HG03159 (cell line): ENCODE measurements at regions not wholly inside any gene's neighbourhood (a gene's known extent, or its start where the extent isn't known, plus 50 kb on each side); places are given as distances from the start of the nearest gene placed in this dataset.
"Not testable (repeated sequence)": the region's sequence is repeated elsewhere in the genome, so short reads cannot be mapped to it uniquely, and the experiment has no call there.

Experiments used
- ATAC-seq: cut with Tn5 transposase; IDR thresholded peaks from one replicate; pipeline ENCODE4 v1.9.1; 2021; ENCODE audit warnings: mild to moderate bottlenecking, moderate library complexity; ENCODE audit not compliant: unreplicated experiment

- no peak for ATAC-seq
Measured at GRCh38 chr9:89951675-89952074, 346.9 kb downstream of the GADD45G start.

DNA sequence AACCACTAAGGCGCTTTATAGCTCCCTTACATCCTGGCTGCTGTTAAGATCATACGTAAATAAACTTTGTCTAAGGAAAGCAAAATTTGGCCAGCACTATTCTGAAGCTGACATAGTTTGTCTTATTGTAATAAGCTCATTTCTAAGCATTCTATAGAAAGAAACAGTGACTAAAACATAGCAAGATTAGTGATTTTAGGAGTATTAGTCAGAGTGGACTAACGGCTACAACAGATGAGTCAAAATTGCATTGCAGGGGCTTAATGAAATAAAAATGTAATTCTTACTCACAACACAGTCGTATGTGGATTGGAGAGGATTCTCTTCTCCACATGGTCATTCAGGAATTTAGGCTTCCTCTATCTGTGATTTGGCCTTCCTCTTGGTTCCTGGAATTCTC, 347.6 kb downstream of the GADD45G start:
- no peak for ATAC-seq

- not testable (repeated sequence) for ATAC-seq
Measured at GRCh38 chr9:89953263-89953662, 348.5 kb downstream of the GADD45G start.

DNA sequence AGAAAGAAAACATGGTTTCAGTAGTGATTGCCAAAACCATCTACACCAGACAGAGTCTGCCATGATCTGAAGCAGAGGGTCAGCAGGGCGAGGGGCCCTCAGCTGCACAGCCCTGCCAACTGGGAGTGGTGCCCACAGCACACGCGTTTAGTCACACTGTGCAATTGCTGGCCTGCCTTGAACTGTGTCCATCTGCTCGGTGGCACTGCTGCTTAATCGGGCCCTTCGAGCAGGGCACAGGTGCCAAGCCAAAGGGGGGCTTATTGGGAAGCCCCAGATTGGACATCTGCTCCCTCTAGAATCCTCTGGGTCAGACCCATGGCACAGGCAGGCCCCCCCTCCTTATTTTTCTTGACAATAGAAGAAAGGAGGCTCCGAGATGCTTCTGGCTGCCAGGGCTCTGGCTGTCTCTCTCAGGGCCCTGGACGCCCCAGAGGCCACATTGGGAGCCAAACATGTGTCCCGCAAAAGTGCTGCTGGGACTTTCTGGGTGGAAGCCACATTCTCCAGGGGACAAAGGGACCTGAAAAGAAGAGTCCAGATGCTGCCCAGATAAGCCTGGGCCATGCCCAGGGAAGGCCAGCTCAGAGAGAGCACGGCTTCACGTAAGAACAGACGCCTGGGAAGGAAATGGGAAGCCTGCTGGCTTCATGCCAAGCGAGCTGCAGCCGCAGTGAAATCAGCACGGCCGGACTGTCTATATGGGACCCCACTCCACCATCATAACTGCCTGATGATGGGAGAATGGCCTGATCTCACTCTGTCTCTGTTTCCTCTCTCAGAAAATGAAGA, 349.2 kb downstream of the GADD45G start:
- no peak for ATAC-seq

GRCh38 chr9:89955144-89955543, 350.3 kb downstream of the GADD45G start:
- no peak for ATAC-seq

GRCh38 chr9:89955626-89956025, 350.8 kb downstream of the GADD45G start:
- ATAC-seq, result no peak

GRCh38 chr9:89956331-89956730, 351.5 kb downstream of the GADD45G start:
- no peak for ATAC-seq

GRCh38 chr9:89956907-89957306, 352.1 kb downstream of the GADD45G start:
- ATAC-seq, result no peak

GRCh38 chr9:89958086-89958485, 353.3 kb downstream of the GADD45G start:
- ATAC-seq, result no peak

DNA sequence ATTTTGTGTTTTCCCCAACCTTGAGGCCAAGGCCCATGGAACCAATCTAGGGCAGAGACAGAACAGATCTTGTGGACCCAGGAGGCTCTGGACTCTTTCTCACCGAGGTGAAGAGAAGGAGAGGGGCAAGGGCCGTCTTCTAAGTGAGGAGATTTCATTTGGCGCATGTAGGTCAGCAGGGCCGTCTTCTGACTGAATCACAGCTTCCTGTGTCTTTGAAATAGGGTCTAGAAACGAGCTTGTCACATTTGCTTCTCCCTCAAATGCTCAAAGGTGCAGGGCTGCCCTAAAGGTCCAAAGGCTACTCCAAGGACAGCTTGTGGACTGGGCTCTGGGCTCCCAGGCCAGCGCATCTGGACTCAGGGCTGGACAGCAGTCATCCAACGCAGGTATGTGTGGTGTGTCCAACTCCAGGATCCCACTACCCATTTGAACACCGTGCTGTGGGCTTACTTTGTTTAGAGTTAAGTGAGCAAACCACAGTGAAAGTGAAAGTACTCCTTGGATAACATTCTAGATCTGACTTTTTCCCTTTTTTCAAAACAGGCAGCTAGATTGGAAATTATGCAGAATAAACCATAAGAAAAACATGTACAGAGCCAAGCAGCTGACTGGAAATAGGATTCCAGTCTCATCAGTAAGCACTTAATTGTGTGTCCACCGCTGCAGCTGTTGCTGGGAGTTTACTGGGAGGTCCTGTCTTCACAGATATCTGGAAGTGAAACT, 357.0 kb downstream of the GADD45G start:
- no peak for ATAC-seq

DNA sequence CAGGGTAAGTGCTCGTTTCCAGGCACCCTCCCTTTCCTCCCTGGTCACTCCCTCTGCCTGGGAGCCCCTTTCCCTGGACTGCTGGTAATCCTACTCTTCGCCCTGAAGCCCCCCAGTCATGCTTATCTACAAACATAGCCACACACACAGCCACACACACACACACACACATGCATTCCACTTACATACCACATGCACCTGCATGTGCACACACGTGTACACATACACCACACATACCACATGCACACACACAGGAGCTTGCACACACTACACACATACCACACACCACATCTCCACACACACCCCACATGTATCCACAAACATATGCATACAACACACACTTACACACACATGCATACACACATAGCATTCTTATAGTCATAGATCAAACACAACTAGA, 358.5 kb downstream of the GADD45G start:
- ATAC-seq, result no peak

DNA sequence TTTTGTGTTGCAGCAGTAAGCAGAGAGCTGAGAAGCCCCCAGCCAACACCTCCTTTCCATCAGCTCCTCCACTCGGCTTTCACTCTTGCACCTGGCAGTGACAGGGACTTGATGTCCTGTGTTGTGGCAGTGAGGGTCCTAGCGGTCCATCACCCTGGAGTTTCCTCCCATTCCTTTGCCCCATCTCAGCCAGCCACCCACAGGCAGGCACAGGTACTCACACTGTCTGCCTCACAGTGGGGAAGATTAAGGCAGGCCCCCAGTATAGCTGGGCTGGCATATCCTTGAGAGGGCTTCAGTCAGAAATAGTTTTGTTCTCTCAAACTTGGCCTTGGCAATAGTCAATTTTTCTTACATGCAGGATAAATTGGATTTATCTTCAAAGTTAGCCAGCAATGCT, 362.7 kb downstream of the GADD45G start:
- no peak for ATAC-seq

DNA sequence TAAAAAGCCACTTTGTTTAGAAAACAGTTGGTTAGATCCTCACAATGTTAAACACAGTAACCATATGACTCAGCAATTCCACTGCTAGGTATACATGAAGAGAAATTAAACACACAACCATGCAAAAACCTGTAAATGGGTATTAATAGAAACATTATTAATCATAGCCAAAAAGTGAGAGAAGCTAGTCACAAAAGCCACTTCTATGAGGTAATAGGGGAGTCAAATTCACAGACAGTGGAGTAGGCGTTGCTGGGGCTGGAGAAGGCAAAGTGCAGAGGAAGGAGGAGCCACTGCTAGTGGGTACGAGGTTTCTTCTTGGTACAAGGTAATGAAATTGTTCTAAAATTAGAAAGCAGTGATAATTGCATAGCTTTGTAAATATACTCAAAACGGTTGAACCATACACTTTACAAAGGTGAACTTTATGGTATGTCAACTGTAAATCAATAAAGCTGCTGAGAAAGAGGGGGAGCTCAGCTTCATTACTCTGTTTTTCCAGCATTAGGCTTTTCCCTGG, 364.4 kb downstream of the GADD45G start:
- no peak for ATAC-seq

DNA sequence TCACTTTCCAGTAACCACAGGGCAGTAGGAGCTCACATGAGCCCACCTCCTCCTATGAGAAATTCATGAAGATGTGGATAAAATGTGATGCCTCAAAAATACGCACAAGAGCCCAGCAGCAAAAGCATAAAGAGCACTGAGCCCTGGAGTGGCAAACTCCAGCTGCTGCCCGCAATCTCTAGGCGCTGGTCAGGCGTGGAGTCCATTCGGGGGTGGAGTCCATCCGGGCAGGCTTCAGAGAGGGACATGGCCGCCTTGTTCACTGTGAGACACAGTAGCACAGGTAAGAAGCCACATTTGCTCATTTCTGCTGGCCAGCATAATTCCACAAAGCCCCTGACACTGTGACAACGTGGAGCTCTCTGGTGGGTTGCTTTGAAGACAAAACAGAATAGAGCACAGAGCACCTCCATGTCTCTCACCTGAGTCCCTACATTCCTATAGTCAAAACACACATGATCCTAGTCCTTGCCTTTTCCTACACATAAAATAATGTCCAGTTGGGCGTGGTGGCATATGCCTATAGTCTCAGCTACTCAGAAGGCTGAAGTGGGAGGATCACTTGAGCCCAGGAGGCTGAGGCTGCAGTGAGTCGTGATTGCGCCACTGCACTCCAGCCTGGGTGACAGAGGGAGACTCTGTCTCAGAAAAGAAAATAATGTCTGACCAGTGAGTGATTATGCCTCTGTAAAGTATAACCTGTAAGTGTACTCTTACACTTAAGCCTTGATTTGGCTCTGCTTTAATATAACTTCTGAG, 365.2 kb downstream of the GADD45G start:
- ATAC-seq, result no peak

- ATAC-seq, result no peak
Measured at GRCh38 chr9:89970701-89971100, 365.9 kb downstream of the GADD45G start.

GRCh38 chr9:89972535-89972934, 367.7 kb downstream of the GADD45G start:
- ATAC-seq, result no peak

- ATAC-seq, result no peak
Measured at GRCh38 chr9:89974582-89974981, 369.8 kb downstream of the GADD45G start.

DNA sequence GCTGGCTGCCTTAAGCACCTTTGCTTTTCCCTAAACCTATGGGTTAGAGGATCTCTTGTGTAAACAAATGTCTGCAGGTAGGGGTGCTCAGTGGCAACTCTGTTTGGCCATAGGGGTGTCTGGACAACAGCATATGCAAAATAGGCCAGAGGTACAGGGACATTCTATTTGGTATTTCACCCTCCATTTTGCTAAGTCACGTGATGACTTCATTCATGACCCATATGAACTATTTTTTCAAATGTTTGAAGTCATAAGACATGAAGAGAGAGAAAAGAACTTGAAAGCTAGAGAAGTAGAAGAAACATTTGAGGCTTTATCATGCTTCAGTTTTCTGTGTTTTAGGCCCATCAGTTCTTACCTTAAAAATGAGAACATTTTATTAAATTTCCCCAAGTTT, 370.2 kb downstream of the GADD45G start:
- ATAC-seq, result no peak

DNA sequence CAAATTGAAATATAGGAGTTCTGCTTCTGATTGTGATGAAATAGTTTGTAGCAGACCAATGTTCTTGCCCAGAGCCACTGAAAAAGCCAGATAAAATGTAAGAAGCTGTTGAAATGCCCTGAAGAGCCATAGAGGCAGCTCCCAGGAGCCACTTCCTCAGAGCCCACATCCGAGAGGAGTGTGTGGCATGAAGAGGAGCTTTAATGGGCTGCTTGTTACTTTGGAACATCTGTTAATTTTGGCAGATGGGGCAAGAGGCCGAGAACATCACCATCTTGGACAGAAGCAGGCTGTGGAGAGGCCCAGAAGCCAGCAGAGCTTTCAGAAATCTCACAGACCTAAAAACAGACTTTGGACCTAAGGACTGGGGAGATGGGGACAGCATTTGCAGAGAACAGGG, 370.8 kb downstream of the GADD45G start:
- no peak for ATAC-seq

- no peak for ATAC-seq
Measured at GRCh38 chr9:89978185-89978584, 373.4 kb downstream of the GADD45G start.

DNA sequence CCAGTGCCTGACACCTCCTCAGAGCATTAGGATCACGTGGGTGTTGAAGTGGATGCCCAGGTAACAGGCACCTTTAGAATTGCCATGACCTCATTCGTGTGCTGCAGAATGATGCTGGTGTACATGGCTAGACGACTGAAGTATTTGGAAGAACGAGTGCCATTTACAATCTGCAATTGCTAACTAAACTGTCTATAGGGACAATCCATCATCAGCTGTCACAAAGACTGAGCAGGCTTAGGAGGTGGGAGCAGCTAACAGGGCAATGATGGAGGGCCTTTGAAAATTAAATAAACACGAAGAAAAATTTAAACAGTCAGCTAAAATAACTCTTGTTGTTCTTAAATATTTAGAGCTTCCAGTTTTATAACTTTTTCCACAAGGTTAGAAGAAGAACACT, 375.8 kb downstream of the GADD45G start:
- no peak for ATAC-seq
